ENCODE measurements at regions not wholly inside any gene's neighbourhood (a gene's known extent, or its start where the extent isn't known, plus 50 kb on each side); places are given as distances from the start of the nearest gene placed in this dataset.
"Not testable (repeated sequence)": the region's sequence is repeated elsewhere in the genome, so short reads cannot be mapped to it uniquely, and the experiment has no call there.

DNA sequence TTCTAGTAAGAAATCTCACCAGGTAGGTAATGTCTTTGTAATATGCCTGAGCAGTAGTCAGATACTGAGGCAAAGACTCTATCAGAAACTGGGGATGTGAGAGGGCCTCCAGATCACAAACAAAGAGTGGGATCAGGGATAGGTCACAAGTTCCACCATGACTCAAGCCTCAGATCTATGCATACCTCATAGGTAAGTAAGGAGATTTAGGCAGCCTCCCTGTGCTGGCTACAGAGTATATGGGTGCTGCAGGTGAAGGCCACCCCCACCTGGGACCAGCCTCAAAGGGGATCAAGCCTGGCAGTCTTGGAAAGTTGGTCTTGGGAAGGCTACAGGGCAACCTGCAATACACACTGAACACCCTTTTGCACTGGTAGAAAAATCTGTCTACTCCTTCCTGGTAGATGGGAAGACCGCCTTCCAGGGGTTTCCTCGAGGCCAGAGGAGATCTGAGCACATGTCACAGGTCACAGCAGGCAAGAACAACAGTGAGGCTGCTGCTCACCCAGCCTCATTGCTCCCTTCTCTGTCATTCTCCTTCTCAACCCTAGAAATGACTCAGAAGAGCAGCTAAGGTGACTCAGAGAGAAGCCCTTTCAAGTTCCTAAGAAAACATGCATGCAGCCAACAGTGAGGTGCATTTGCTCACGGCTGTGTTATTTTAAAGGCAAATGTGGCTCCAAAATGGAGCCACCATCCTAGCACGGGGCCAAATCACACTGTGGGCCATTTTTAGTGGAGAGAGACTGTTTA lies 143.4 kb upstream of the CDKN3 start:
- peak; percentile 74 for DNase-seq (ENCODE audit: low read depth)

DNA sequence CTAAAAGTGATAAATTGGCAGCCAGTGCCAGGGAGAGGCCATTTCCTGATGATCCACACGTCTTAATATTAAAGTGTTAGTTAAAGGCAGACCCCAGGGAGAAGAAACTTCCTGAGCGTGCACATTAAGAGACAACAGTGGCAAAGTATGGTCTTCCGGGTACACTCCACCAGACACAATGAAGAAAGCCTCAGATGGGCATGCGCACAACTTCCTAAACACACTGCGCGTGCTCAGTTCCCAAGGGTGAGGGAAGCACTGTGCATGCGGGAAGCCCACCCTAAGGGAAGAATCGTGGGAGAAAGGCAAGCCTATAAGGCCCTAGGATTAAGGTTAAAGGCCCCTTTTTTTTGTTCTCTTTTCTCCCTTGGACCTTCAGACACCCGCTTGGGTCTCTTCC lies 140.7 kb upstream of the CDKN3 start:
- DNase-seq (ENCODE audit: low read depth): no peak

GRCh38 chr14:54257424-54257823 lies 139.4 kb upstream of the CDKN3 start:
- DNase-seq (ENCODE audit: low read depth): no peak

DNA sequence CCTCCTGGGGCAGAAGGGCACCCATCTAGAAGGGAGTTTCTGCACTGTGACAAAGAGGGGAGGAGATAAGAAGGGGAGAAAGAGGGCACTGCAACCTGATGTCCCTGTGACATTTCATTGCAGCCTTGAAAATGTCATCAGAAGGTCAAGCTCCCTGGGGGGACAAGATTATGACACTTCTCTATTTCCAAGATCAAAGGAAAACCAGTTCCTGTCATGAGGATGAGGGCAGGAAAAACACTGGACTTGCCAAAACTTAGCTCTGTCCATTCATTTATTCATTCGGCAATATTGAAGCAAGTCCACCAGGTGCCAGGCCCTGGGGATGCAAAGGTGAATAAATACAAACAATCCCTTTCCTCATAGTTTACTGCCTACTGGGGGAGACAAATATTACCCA lies 138.4 kb upstream of the CDKN3 start:
- DNase-seq (ENCODE audit: low read depth): no peak

DNA sequence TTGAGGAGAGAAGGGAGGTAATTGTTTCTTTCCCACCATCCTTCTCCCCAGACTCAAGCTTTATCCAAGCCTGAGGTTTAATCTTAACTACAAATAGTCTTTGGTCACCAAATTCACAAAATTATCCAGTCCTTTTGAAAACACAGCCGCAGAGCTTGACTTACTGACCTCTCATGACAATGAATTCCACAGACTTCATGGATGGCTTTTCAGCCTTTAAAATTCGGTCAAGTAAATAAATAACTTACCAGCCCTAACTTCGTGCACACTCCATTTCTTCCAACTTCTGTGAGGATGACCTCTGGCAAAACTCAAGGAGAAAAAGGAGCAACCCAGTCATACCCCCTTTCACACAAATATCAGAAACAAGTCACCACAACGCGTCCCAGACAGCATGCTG lies 137.0 kb upstream of the CDKN3 start:
- no peak for DNase-seq (ENCODE audit: low read depth)

DNA sequence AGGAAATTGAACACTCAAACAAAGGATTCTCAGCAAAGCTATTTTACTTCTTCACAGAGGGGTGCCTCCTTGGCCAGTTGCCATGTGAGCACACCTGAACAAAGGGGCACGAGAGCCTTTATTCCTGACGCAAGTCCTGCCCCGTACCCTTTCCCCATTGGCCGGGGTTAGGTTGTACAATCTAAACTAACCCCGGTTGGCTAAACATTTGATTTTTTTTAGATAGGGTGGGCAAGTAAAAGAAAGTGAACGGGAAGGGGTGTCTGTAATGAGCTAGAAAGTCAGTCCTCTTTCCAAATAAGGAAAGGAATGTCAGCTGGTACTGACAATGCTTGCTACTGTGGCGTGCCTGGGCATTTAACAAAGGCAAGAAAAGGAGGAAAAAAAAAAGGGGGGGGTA lies 135.5 kb upstream of the CDKN3 start:
- DNase-seq (ENCODE audit: low read depth): no peak

- DNase-seq (ENCODE audit: low read depth): not testable (repeated sequence)
Measured at GRCh38 chr14:54266616-54267015, 130.2 kb upstream of the CDKN3 start.

GRCh38 chr14:54267172-54267571 lies 129.6 kb upstream of the CDKN3 start:
- DNase-seq (ENCODE audit: low read depth): no peak

DNA sequence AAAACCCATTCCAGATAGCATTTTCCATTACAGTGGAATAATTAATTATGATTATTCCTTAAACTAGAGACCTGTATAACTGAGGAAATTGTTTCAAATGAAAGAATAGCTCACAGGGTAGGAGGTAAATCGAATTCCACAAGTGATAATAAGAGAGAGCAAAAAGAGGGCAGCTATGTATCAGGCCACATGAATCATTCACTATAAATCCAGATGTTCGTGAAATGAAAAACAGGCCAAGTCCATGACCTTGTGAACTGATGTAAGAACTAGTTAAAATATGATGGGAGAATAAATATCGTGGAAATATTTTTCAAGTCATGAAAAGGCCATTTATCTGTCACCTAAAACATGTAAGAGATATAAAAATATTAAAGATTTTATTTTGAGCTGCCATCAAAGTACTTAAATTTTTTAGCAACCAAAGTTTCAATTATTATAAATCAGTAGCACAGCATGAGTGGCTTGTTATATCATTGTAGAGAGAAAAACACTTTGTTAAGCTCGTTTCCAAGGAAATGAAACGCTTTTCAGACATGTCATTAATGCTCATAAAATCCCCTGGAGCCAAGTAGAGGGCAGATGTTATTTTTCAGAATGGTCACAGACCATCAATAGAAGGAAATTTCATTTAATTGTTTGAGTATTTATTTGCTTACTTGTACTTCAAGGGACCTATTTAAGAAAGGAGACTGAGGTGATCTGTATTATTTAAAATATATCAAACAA lies 120.6 kb upstream of the CDKN3 start:
- DNase-seq (ENCODE audit: low read depth): no peak

- DNase-seq (ENCODE audit: low read depth): no peak
Measured at GRCh38 chr14:54278087-54278486, 118.7 kb upstream of the CDKN3 start.

- DNase-seq (ENCODE audit: low read depth): no peak
Measured at GRCh38 chr14:54278665-54279295, 118.0 kb upstream of the CDKN3 start.

DNA sequence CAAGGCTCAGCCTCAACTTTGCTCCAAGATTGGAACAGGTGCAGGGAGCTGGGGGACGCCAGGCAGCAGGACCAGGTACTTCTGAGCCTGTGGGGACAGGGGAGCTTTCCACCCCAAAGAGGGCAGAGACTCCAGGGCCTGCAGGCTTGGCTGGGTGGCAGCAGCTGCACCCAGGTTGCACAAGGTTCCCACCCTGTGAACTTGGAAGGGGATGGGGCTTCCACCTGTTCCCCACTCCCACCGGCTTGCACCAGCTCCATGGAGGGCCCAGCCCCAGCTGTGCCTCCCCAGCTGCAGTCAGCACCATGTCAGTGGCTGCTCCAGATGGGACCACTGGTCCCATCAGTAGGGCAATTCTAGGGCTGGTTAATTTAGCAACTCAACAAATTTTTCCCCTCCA lies 114.0 kb upstream of the CDKN3 start:
- DNase-seq (ENCODE audit: low read depth): no peak

DNA sequence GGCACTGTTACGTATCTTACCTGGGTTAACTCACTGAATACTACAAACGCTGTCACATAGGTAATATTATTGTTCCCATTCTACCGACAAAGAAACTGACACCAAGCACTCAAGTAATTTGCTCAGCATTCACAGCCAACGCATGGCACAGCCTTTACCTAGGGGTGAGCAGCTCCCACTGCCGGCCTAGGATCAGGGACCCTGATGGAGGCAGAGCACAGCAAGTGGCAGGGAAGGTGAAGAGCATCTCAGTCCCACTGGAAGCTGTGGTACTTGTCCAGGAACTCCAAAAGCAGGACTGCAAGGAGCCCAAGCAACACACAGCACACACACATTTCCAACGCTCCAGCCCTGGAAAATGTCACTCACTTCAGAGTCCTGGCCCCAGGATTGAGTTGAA lies 111.8 kb upstream of the CDKN3 start:
- DNase-seq (ENCODE audit: low read depth): no peak

GRCh38 chr14:54291491-54292191 lies 105.2 kb upstream of the CDKN3 start:
- no peak for DNase-seq (ENCODE audit: low read depth)

DNA sequence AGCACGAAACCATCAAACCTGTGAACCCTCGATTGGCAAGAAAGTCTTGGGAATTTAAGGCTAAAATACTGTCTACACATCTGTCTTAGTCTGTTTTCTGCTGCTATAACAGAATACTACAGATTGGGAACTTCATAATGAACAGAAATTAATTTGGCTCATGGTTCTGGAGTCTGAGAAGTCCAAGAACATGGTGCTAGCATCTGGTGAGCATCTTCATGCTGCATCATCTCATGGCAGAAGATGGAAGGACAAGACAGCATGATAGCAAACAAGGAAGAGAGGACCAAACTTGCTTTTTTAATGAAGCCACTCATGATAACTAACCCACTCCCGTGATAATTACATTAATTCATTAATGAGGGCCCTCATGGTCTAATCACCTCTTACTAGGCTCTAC lies 102.0 kb upstream of the CDKN3 start:
- no peak for DNase-seq (ENCODE audit: low read depth)

DNA sequence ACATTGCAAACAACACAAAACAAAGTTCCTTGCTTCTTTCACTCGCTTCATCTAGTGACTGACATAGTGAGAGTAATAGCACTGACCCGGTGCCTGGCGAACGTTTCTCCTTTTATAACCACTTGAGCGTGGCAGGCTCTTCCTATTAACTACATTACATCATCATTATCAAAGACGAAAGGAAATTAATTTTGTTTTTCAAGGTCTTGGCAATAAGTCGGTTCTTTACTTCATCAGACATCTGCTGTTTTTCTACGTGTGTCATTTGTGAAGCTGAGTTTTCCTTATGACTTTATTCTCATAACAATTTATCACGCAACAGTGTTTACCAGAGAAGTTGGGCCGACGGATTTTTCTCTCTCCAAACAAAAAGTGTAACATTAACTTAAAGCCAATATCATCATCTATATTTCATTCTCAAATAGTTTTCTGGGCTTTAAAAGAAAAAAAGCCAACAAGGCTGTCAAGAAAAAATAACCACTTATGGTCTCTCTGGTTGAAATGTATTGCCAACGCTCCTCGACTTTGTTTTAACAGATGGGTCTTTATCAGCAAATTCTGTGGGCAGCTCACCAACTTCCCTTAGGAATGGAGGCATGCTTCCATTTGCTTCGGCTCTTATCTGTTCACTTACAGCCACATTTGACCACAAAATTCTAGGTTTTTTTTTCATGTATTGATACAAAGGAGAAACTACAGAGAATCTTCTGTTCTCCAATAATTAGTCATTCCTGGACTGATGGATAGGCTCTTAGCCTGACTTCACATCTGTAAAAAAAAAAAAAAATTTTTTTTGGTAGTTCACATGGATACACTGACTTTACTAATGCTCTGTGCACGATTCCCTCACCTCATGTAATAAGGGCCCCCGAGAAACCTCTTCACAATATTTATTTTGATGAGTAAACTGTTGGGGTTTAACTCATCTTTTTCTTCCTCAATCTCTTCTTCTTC lies 97.1 kb upstream of the CDKN3 start:
- peak; percentile 28 for DNase-seq (ENCODE audit: low read depth)

DNA sequence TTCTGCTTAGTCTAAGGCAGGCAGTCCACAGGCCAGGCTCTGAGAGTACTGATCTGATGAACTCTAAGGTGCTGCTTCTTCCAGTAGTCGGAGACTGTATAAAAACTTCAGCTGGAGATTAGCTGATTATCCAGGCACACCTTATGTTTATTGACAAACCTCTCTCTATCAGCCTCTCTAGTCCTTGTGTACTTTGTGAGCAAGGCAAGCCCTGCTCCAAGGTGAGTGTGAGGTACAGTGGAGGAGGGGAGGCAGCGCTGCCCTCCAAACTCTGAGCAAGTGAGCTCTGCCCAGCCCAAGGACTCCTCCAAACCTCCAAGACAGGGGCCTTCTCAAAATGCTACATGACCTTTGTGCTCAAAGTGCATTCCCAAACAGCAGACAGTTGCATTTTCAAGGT lies 95.9 kb upstream of the CDKN3 start:
- no peak for DNase-seq (ENCODE audit: low read depth)

GRCh38 chr14:54301359-54301758 lies 95.4 kb upstream of the CDKN3 start:
- no peak for DNase-seq (ENCODE audit: low read depth)

DNA sequence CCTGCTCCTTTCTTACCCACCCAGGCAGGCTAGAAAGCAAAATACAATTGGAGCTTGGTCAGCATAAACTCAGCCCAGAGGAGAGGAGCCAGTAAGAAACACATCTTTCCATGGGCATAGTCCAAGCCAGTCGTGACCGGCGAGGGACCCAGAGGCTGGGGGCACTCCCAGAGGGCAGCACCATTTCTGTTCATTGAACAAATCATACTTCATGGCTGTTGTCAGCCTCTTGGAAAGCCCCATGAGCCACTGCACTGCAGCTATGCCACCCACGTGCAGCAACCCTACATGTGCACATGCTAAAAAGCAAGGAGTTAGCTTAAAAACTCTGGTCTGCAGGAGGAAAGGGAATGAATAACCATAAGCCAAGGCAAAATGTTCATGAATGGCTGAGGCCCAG lies 90.0 kb upstream of the CDKN3 start:
- no peak for DNase-seq (ENCODE audit: low read depth)

- no peak for DNase-seq (ENCODE audit: low read depth)
Measured at GRCh38 chr14:54309615-54310014, 87.2 kb upstream of the CDKN3 start.

GRCh38 chr14:54310151-54310850 lies 86.5 kb upstream of the CDKN3 start:
- no peak for DNase-seq (ENCODE audit: low read depth)

Measured in non-pigmented ciliary epithelial cell (primary cell).